Embryonic facial prominence (tissue), 1 donor: ENCODE measurements at regions not wholly inside any gene's neighbourhood (a gene's known extent, or its start where the extent isn't known, plus 50 kb on each side); places are given as distances from the start of the nearest gene placed in this dataset.

ENCODE experiments used
- DNase-seq: peaks from one replicate; pipeline ENCODE4 v3.0.0-alpha.2; 2016; ENCODE audit errors: extremely low spot score

DNA sequence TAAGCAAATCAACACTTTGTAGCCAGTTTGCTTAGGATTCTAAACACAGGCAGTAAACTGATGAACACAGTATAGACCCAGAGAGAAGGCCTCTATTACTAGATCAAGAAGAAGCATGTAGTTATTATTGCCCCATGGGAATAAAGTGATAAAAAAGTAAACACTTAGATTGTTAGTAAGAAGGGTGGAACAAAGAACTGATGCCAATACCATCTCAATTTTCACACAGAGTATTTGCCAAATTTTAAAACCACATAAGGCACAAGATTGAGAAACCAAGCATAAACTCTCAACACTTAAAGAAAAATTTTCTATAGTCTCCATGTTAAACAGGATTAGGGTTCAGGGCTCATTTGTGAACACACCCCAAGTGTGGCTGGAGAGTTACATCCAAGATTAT is 77.0 kb upstream of the SYT1 start:
- no peak for DNase-seq

DNA sequence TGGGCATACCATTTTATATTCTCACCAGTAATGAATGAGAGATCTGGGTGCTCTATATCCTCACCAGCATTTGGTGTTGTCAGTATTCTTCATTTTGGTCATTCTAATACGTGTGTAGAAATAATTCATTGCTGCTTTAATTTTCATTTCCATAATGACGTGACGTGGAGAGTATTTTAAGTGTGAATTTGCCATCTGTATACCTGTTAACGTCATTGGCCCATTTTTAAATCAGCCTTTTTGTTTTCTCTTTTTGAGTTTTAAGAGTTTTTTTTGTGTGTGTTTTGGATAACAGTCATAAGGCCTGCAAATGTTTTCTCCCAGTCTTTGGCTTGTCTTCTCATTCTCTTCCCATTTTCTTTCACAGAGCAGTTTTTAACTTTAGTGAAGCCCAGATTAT is 74.4 kb upstream of the SYT1 start:
- no peak for DNase-seq

- no peak for DNase-seq
Observed at GRCh38 chr12:78792052-78792698, 72.4 kb upstream of the SYT1 start.

DNA sequence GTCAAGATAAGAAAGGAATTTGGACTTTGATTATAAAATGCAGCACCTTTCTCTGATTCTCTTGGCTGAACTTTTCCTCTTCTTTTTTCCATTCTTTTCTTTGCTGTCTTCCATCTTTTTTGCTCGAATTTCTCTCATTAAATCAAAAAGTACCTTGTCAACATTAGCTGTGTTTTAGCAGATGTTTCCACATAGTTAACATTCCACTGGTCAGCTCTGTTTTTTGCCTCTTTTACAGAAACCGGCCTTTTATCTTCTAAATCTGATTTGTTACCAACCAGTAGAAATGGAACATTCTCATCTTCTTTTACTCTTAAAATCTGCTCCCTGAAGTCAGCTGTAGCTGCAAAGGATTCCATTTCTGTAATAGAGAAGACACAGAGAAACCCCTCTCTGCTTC is 71.1 kb upstream of the SYT1 start:
- DNase-seq: no peak

DNA sequence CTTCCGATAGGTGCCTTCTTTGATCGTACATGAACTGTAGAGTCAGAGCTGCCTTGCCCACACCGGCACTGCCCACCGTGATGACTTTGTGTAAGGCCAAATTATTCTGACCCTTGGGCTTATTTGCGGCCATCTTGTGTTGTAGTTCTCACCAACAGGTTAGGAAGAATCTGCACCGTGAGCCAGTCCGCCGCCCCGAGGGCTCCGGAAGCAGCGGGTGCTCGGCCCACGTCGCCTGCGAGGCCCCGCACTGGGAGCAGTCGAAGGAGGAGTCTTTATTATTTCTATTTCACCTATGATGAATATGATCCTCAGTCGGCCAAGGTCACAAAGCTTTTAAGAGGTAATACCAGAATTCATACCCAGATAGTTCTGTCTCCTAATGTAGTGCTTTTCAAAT is 70.6 kb upstream of the SYT1 start:
- DNase-seq: no peak

GRCh38 chr12:78795934-78796445 is 68.6 kb upstream of the SYT1 start:
- no peak for DNase-seq

DNA sequence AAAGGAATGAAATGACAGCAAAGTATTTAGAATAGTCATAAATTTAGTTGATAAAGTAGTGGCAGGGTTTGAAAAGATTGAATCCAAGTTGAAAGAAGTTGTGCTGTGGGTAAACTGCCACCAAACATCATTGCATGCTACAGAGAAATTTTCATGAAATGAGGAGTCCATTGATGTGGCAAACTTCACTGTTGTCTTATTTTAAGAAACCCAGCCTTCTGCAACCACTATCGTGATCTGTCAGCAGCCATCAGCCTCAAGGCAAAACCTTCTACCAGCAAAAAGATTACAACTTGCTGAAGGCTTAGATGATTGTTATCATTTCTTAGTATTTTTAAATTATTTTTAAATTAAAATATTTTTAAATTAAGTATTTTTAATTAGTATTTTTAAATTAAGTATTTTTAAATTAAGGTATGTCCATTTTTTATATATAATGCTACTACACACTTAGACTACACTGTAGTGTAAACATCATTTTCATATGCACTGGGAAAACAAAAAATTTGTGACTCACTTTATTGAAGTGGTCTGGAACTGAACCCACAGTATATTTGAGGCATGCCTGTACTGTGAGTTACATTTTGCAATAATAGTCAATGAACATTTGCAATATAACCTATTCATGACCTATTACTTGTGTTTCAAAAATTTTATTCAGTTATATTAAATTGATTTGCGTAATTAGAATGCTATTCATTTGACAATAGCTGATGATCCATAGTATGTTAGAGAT is 67.2 kb upstream of the SYT1 start:
- no peak for DNase-seq

DNA sequence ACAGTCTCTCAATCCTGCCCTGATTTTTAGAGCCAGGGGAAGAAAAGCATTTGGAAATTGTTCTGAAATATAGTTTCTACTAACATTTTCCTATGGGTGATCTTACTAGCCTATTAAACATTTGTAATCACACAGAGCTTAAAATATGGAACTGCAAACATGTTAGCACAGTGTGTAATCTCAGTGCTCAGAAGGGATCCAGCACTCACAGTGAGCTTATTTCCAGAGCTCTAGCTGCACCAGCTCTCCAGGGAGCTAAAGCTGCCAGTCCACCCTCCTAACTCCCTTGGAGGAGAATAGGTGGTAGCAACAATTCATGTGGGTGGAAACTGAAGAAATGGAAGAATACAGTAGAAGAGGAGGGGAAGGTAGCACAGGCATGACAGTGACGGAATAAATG is 64.9 kb upstream of the SYT1 start:
- DNase-seq: no peak

GRCh38 chr12:78802593-78802992 is 62.0 kb upstream of the SYT1 start:
- no peak for DNase-seq

DNA sequence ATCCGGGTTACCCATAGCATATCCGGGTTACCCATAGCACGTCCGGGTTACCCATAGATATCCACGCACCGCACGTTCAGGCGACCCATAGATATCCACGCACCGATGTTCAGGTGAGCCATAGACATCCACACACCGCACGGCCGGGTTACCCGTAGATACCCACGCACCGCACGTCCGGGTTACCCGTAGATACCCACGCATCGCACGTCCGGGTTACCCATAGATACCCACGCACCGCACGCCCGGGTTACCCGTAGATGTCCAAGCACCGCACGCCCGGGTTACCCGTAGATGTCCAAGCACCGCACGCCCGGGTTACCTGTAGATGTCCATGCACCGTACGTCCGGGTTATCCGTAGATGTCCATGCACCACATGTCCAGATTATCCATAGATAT is 60.3 kb upstream of the SYT1 start:
- DNase-seq: no peak
